ENCODE measurements at regions not wholly inside any gene's neighbourhood (a gene's known extent, or its start where the extent isn't known, plus 50 kb on each side); places are given as distances from the start of the nearest gene placed in this dataset.

- TF ChIP-seq CTCF (conservative IDR thresholded peaks at IDR 0.05): no peak
- TF ChIP-seq EZH2 (IDR thresholded peaks at IDR 0.05; ENCODE audit: low read depth): no peak
Observed at GRCh38 chr3:116870379-116870778, 160.8 kb downstream of the TUSC7 start.

All from PC-9 (cell line).